Astrocyte (in vitro differentiated cells and primary cell): ENCODE measurements at regions not wholly inside any gene's neighbourhood (a gene's known extent, or its start where the extent isn't known, plus 50 kb on each side); places are given as distances from the start of the nearest gene placed in this dataset.

ENCODE experiments used
- DNase-seq: peaks from one replicate; pipeline ENCODE4 v3.0.0-alpha.2; 2010; ENCODE audit warnings: low read depth
- FAIRE-seq: peaks from 2 replicates; lab custom pipeline; 2011; peaks lifted over from hg19 to GRCh38; lab: Jason Lieb, UNC
- H2AFZ ChIP-seq: 2 replicates; pipeline ENCODE4 v1.6.0; 2012; ENCODE audit warnings: low read depth, low read length, inconsistent platforms
- H3K27ac ChIP-seq: 2 replicates; pipeline ENCODE4 v1.5.1; 2011; ENCODE audit warnings: low read depth, low read length, inconsistent platforms
- H3K27me3 ChIP-seq: 2 replicates; pipeline ENCODE4 v1.6.0; 2011; ENCODE audit warnings: low read length, inconsistent platforms; ENCODE audit not compliant: insufficient read depth
- H3K36me3 ChIP-seq: 2 replicates; pipeline ENCODE4 v1.5.1; 2011; ENCODE audit warnings: low read length, inconsistent platforms; ENCODE audit not compliant: insufficient read depth
- H3K4me1 ChIP-seq: 2 replicates; pipeline ENCODE4 v1.5.1; 2011; ENCODE audit warnings: low read length, inconsistent platforms; ENCODE audit not compliant: insufficient read depth
- H3K4me2 ChIP-seq: 2 replicates; pipeline ENCODE4 v1.6.0; 2012; ENCODE audit warnings: low read length, inconsistent platforms
- H3K4me3 ChIP-seq: 2 replicates; pipeline ENCODE4 v1.5.1; 2011; ENCODE audit warnings: low read depth, mild to moderate bottlenecking, low read length, inconsistent platforms; ENCODE audit not compliant: insufficient read depth
- H3K79me2 ChIP-seq: 2 replicates; pipeline ENCODE4 v1.6.0; 2012; ENCODE audit warnings: mild to moderate bottlenecking, low read length, inconsistent platforms; ENCODE audit not compliant: insufficient read depth
- H3K9ac ChIP-seq: 2 replicates; pipeline ENCODE4 v1.6.0; 2012; ENCODE audit warnings: mild to moderate bottlenecking, low read length, inconsistent platforms
- H3K9me3 ChIP-seq: 2 replicates; pipeline ENCODE4 v1.5.1; 2012; ENCODE audit warnings: low read depth, mild to moderate bottlenecking, low read length, inconsistent platforms; ENCODE audit not compliant: insufficient read depth
- H4K20me1 ChIP-seq: 2 replicates; pipeline ENCODE4 v1.6.0; 2012; ENCODE audit warnings: low read length, inconsistent platforms; ENCODE audit not compliant: insufficient read depth
- H3K27ac Mint-ChIP-seq: one replicate; pipeline ENCODE4 v1.8.0; 2021; ENCODE audit warnings: mild to moderate bottlenecking, mixed read lengths; ENCODE audit not compliant: unreplicated experiment
- H3K27me3 Mint-ChIP-seq: one replicate; pipeline ENCODE4 v1.8.0; 2021; ENCODE audit warnings: low read depth, mixed read lengths; ENCODE audit not compliant: unreplicated experiment
- H3K36me3 Mint-ChIP-seq: one replicate; pipeline ENCODE4 v1.8.0; 2021; ENCODE audit warnings: low read depth, mixed read lengths; ENCODE audit not compliant: unreplicated experiment
- H3K4me1 Mint-ChIP-seq: one replicate; pipeline ENCODE4 v1.8.0; 2021; ENCODE audit warnings: low read depth, mixed read lengths; ENCODE audit not compliant: unreplicated experiment
- H3K4me3 Mint-ChIP-seq: one replicate; pipeline ENCODE4 v1.8.0; 2021; ENCODE audit warnings: mild to moderate bottlenecking, moderate library complexity, mixed read lengths; ENCODE audit not compliant: unreplicated experiment
- H3K9me3 Mint-ChIP-seq: one replicate; pipeline ENCODE4 v1.8.0; 2021; ENCODE audit warnings: mild to moderate bottlenecking, mixed read lengths; ENCODE audit not compliant: unreplicated experiment
- EZH2 ChIP-seq: IDR thresholded peaks from 2 replicates; pipeline ENCODE4 v1.6.1; 2012; ENCODE audit warnings: mild to moderate bottlenecking, low read length, inconsistent platforms; ENCODE audit not compliant: insufficient read depth
- TF ChIP-seq, protein P1 (sequence below): IDR thresholded peaks from 2 replicates; pipeline ENCODE4 v1.5.1; 2011; ENCODE audit warnings: low read depth, mild to moderate bottlenecking, inconsistent platforms, low read length, moderate library complexity; ENCODE audit not compliant: insufficient read depth

DNA sequence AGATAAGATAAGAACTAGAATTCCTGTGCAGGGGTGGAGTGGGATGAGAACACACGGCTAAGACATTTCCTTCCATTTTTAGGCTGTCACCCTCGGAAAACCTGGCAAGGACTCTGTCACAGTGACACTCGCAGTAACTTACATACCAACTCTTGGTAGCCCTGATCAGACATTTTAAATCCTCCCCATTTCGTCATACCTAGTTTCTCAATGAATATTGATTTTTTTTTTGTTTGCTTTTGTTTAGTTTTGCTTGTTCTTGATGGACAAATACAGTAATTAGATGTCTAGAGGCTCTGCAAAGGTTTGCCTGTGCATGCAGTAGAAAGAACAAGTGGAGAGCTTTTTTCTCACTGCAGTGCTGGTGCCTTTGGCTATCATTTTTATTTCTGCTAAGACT is 213.0 kb upstream of the FAM83B start:
- no peaks in the 10 kb centered on the region for H3K36me3 ChIP-seq
- Mint-ChIP-seq H3K36me3 (no peaks in the 10 kb centered on the region), H3K9me3 (peaks cover 1% of the 10 kb centered on the region), H3K4me1 (no peaks in the 10 kb centered on the region), H3K27ac (no peak overlapping the region), H3K4me3 (no peak overlapping the region), H3K27me3 (peaks cover 7% of the 10 kb centered on the region)
- no peaks in the 10 kb centered on the region for H3K9me3 ChIP-seq
- no peak overlapping the region for H3K9ac ChIP-seq
- TF ChIP-seq, protein P1, sequence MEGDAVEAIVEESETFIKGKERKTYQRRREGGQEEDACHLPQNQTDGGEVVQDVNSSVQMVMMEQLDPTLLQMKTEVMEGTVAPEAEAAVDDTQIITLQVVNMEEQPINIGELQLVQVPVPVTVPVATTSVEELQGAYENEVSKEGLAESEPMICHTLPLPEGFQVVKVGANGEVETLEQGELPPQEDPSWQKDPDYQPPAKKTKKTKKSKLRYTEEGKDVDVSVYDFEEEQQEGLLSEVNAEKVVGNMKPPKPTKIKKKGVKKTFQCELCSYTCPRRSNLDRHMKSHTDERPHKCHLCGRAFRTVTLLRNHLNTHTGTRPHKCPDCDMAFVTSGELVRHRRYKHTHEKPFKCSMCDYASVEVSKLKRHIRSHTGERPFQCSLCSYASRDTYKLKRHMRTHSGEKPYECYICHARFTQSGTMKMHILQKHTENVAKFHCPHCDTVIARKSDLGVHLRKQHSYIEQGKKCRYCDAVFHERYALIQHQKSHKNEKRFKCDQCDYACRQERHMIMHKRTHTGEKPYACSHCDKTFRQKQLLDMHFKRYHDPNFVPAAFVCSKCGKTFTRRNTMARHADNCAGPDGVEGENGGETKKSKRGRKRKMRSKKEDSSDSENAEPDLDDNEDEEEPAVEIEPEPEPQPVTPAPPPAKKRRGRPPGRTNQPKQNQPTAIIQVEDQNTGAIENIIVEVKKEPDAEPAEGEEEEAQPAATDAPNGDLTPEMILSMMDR = no peak
- no peak for TF ChIP-seq EZH2
- no peaks in the 10 kb centered on the region for H3K27me3 ChIP-seq
- no peaks in the 10 kb centered on the region for H3K79me2 ChIP-seq
- H3K4me1 ChIP-seq = no peaks in the 10 kb centered on the region
- H2AFZ ChIP-seq = no peak overlapping the region
- no peak for FAIRE-seq
- H4K20me1 ChIP-seq = no peaks in the 10 kb centered on the region
- H3K27ac ChIP-seq = no peak overlapping the region
- H3K4me2 ChIP-seq = no peak overlapping the region
- no peak overlapping the region for H3K4me3 ChIP-seq
- no peak for DNase-seq

DNA sequence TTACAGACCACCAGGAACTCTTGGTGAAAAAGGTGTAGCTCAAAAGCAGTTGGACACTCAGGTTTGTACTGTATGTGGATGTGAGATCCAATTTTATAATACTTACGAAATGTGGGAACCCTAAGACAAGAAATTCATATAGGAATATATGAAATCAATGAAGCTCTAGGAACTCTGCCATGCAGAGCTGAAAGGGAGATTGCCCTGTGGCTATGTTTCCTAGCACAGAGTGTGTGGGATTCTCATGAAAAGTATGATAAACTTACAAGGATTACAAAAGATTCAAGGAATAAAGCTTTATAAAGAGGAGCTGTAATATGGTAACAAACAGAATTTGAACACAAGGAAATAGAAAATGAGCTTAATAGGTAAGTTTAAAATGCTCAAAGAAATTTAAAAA is 205.7 kb upstream of the FAM83B start:
- no peak overlapping the region for H3K27ac ChIP-seq
- no peaks in the 10 kb centered on the region for H3K4me1 ChIP-seq
- no peaks in the 10 kb centered on the region for H3K9me3 ChIP-seq
- no peaks in the 10 kb centered on the region for H3K27me3 Mint-ChIP-seq
- TF ChIP-seq, protein P1 = no peak
- TF ChIP-seq EZH2 = no peak
- no peaks in the 10 kb centered on the region for H4K20me1 ChIP-seq
- H3K4me3 Mint-ChIP-seq = no peak overlapping the region
- H3K4me2 ChIP-seq = no peak overlapping the region
- FAIRE-seq (no peak), DNase-seq (no peak)
- no peak overlapping the region for H3K9ac ChIP-seq
- peaks cover 1% of the 10 kb centered on the region for H3K9me3 Mint-ChIP-seq
- no peaks in the 10 kb centered on the region for H3K36me3 ChIP-seq
- H3K27me3 ChIP-seq = no peaks in the 10 kb centered on the region
- H3K27ac Mint-ChIP-seq = no peak overlapping the region
- no peak overlapping the region for H3K4me3 ChIP-seq
- no peaks in the 10 kb centered on the region for H3K4me1 Mint-ChIP-seq
- no peaks in the 10 kb centered on the region for H3K79me2 ChIP-seq
- no peaks in the 10 kb centered on the region for H3K36me3 Mint-ChIP-seq
- no peak overlapping the region for H2AFZ ChIP-seq

DNA sequence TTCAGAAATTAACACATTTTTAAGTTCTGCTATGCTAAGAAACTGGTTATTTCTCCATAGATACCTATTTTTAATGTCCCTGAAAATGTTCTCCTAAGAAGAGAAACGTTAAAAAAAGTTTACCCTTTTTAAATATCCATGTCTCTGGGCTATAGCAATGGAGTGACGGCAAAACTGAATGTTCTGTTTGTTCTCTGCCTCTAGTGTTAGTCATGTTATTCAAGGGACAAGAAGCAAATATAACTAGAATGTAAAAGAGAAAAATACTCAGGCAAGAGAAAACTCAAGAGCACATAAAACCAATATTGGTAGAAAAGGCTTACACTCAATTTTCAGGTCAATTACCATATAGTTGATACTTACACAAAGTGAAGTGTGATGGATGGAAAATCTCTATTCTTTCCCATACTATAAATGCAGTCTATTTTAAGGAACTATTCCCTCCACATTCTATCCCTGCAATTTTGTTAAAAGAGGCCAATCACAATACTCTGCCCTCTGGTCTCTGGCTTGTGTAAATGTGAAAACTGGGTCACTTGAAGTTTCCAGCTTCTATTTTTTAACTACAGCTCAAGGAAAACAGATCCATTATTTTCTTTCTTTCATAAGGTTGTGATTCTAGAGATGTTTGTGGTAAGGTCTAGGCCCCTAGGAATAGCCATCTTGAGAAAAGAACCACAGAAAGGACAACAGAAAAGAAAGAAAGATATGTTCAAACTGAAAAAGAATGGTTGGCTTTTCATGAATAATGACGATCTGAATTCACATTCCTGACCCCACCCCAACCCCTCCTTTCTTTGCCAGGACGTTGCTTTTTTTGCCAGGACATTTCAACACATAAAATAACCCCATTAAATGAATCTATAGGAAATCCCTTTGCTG is 200.3 kb upstream of the FAM83B start:
- H3K79me2 ChIP-seq = no peaks in the 10 kb centered on the region
- no peaks in the 10 kb centered on the region for H3K9me3 ChIP-seq
- no peak overlapping the region for H3K4me3 ChIP-seq
- no peak overlapping the region for H2AFZ ChIP-seq
- Mint-ChIP-seq H3K27me3 (no peaks in the 10 kb centered on the region), H3K27ac (peak overlapping the region; percentile 21), H3K9me3 (no peaks in the 10 kb centered on the region), H3K4me1 (peaks cover 5% of the 10 kb centered on the region), H3K4me3 (no peak overlapping the region), H3K36me3 (no peaks in the 10 kb centered on the region)
- H3K27me3 ChIP-seq = no peaks in the 10 kb centered on the region
- no peaks in the 10 kb centered on the region for H3K36me3 ChIP-seq
- H3K9ac ChIP-seq = no peak overlapping the region
- no peak overlapping the region for H3K27ac ChIP-seq
- TF ChIP-seq, protein P1 = no peak
- TF ChIP-seq EZH2 = no peak
- FAIRE-seq (no peak), DNase-seq (peak; percentile 79)
- H3K4me1 ChIP-seq = no peaks in the 10 kb centered on the region
- H3K4me2 ChIP-seq = peak overlapping the region; percentile 6
- H4K20me1 ChIP-seq = no peaks in the 10 kb centered on the region
